HG02763 (cell line): ENCODE measurements at regions not wholly inside any gene's neighbourhood (a gene's known extent, or its start where the extent isn't known, plus 50 kb on each side); places are given as distances from the start of the nearest gene placed in this dataset.

Experiments used
- ATAC-seq: cut with Tn5 transposase; IDR thresholded peaks from one replicate; pipeline ENCODE4 v1.9.1; 2021; ENCODE audit warnings: mild to moderate bottlenecking, moderate library complexity; ENCODE audit not compliant: unreplicated experiment

- no peak for ATAC-seq
These were observed 72.3 kb upstream of the ZP4 start for GRCh38 chr1:237962985-237963384.

DNA sequence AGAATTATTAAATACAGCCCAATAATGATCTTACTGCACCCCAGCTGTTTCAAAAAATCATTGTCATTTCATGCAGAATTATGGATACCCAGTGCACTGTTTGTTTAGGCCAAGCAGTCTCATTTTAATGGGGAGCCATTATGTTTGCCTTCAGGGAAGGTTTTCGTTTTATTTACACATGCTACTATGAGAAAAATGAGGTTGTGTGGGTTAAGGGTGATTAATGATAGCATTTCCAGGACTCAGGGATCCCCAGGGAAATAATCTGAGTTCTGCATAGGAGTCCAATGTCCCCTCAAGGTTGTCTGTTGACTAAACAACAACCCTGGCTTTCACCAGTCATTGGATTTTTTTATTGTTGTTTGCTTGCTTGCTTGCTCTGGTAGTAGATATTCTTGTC, 71.0 kb upstream of the ZP4 start:
- ATAC-seq, result no peak

- ATAC-seq, result no peak
These were observed 69.1 kb upstream of the ZP4 start for GRCh38 chr1:237959838-237960237.

- no peak for ATAC-seq
These were observed 62.5 kb upstream of the ZP4 start for GRCh38 chr1:237953238-237953637.
